AG04450 (cell line): ENCODE measurements at regions not wholly inside any gene's neighbourhood (a gene's known extent, or its start where the extent isn't known, plus 50 kb on each side); places are given as distances from the start of the nearest gene placed in this dataset.

Experiments used
- CTCF ChIA-PET: fragments of 300-600, 350-600 bp; formaldehyde crosslinking; extraction: SDS; loops from one replicate; lab custom pipeline; 2022; ENCODE audit warnings: antibody characterized with exemption, inconsistent platforms; lab: Charles Lee
- POLR2A ChIA-PET: fragments of 350-600 bp; formaldehyde crosslinking; extraction: SDS; loops from one replicate; lab custom pipeline; 2021; ENCODE audit warnings: antibody characterized with exemption, inconsistent platforms; lab: Yijun Ruan, JAX
- DNase-seq: peaks from one replicate; pipeline ENCODE4 v3.0.0-alpha.2; 2011; ENCODE audit warnings: low read depth, low spot score
- H3K27ac ChIP-seq: one replicate; pipeline ENCODE4 v1.5.1; 2012; ENCODE audit warnings: low read depth, low read length, control low read depth
- H3K27me3 ChIP-seq: one replicate; pipeline ENCODE4 v1.6.0; 2012; ENCODE audit warnings: low read length; ENCODE audit not compliant: control insufficient read depth, insufficient read depth
- H3K4me3 ChIP-seq: 2 replicates; pipeline ENCODE4 v1.5.1; 2011; ENCODE audit warnings: mild to moderate bottlenecking, low read depth, low read length, control low read depth
- H3K9me3 ChIP-seq: 2 replicates; pipeline ENCODE4 v1.5.1; 2012; ENCODE audit warnings: low read length; ENCODE audit not compliant: control insufficient read depth, insufficient read depth
- TF ChIP-seq, protein P1 (sequence below): IDR thresholded peaks from 2 replicates; pipeline ENCODE4 v1.5.1; 2011; ENCODE audit warnings: low read depth, low read length, control low read depth, inconsistent platforms

DNA sequence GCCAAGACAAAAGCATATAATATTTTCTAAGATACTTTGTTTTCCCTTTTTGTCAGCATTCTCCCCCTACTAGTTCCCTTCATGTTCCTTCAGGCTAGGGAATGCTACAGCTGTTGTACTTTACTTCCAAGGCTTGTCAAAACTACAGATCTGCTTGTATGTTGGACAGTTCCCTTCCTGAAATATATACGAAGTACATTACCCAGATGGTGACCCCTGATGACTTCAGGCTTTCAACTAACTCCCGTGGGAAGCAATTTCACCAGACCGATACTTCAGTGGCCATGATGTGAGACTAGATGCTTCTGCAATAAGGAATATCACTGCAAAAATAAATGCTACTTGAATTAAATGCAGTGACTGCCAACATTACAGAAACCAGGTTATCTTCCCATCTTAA lies 332.8 kb downstream of the SH2D1A start:
- no peak for DNase-seq
- TF ChIP-seq, protein P1, sequence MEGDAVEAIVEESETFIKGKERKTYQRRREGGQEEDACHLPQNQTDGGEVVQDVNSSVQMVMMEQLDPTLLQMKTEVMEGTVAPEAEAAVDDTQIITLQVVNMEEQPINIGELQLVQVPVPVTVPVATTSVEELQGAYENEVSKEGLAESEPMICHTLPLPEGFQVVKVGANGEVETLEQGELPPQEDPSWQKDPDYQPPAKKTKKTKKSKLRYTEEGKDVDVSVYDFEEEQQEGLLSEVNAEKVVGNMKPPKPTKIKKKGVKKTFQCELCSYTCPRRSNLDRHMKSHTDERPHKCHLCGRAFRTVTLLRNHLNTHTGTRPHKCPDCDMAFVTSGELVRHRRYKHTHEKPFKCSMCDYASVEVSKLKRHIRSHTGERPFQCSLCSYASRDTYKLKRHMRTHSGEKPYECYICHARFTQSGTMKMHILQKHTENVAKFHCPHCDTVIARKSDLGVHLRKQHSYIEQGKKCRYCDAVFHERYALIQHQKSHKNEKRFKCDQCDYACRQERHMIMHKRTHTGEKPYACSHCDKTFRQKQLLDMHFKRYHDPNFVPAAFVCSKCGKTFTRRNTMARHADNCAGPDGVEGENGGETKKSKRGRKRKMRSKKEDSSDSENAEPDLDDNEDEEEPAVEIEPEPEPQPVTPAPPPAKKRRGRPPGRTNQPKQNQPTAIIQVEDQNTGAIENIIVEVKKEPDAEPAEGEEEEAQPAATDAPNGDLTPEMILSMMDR = no peak
- no peaks in the 10 kb centered on the region for H3K9me3 ChIP-seq
- no peak overlapping the region for H3K27ac ChIP-seq
- no peaks in the 10 kb centered on the region for H3K27me3 ChIP-seq
- POLR2A ChIA-PET = no interaction called here
- H3K4me3 ChIP-seq = no peak overlapping the region
- CTCF ChIA-PET = no interaction called here

DNA sequence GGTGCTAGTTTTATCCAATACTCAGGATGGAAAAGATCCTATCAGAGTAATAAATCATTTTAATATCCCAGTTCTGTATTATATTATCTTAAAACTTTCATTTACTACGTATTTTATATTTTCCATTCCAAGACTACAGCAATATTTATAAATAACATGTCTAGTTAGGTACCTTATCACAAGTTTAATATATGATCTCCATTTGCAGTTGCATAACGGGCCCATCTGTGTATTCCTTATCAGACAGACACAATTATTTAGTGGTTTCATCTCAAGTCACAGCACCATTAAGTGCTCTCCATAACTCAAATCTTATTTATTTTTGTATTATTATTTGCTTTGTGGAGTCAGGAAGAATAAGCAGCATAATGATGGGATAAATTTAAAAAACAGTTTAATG lies 333.9 kb downstream of the SH2D1A start:
- ChIA-PET POLR2A (no interaction called here), CTCF (no interaction called here)
- Histone ChIP-seq H3K27me3 (no peaks in the 10 kb centered on the region), H3K4me3 (no peak overlapping the region), H3K27ac (no peak overlapping the region), H3K9me3 (no peaks in the 10 kb centered on the region; the same call in 1 of the 2 replicates)
- TF ChIP-seq, protein P1 = no peak
- no peak for DNase-seq

DNA sequence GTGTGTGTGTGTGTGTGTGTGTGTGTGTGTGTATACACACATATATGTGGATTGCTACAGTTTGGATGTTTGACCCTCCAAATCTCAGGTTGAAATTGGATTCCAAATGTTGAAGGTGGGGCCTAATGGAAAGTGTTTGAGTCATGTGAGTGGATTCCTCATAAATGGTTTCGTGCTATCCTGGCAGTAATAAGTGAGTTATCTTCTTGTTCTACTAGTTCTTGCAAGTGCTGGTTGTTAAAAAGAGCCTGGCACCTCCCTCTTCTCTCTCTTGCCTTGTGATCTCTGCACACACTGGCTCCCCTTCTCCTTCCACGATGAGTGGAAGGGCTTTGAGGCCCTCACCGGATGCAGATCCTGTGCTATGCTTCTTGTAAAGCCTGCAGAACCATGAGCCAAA lies 344.1 kb downstream of the SH2D1A start:
- ChIA-PET POLR2A (no interaction called here), CTCF (no interaction called here)
- H3K9me3 ChIP-seq = no peaks in the 10 kb centered on the region
- no peak overlapping the region for H3K27ac ChIP-seq
- TF ChIP-seq, protein P1 = no peak
- DNase-seq = no peak
- no peak overlapping the region for H3K4me3 ChIP-seq
- H3K27me3 ChIP-seq = no peaks in the 10 kb centered on the region

DNA sequence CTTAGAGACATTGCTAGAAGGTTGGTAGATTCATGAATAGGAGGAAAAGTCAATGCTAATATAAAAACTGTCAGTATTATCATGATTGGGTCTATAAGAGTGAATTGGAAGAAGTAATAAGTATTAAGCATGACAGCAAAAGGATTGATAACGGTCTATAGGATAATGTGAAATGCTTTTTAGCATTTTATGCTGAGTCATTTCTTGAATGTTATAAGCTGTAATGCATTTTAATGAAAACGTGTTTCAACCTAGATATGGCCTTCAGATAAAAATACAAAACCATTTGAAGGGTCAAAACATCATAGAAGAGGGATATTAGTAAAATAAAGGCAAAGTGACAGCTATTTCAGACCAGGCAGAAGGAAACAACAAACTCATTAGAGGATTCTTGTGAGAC lies 353.5 kb downstream of the SH2D1A start:
- ChIA-PET CTCF (no interaction called here), POLR2A (no interaction called here)
- TF ChIP-seq, protein P1 = no peak
- H3K27me3 ChIP-seq = no peaks in the 10 kb centered on the region
- H3K4me3 ChIP-seq = no peak overlapping the region
- DNase-seq = no peak
- no peak overlapping the region for H3K27ac ChIP-seq
- no peaks in the 10 kb centered on the region for H3K9me3 ChIP-seq

DNA sequence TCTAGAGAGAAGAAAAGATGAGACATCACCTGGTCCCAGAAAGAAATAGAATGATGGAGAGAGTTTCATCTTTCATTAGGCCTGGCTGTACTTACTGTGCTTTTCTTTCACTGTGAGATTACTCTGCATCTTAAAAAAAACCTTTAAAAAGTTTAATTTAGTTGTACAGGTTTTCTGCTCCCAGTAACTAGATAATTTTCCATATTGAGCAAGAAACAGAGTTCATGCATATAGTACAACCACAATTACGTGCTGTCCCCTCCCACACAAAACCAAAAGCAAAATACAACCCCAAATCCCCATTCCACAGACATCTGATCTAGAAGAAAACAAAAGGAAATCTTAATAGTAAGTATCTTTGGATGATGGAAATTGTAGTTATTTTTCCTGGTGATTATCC lies 371.2 kb downstream of the SH2D1A start:
- CTCF ChIA-PET = no interaction called here

More for the DNA sequence above, 371.2 kb downstream of the SH2D1A start:
- TF ChIP-seq, protein P1 = no peak
- no peak overlapping the region for H3K27ac ChIP-seq
- no peak overlapping the region for H3K4me3 ChIP-seq
- DNase-seq = no peak
- no peaks in the 10 kb centered on the region for H3K9me3 ChIP-seq
- H3K27me3 ChIP-seq = no peaks in the 10 kb centered on the region
- POLR2A ChIA-PET = no interaction called here
